ENCODE measurements at regions not wholly inside any gene's neighbourhood (a gene's known extent, or its start where the extent isn't known, plus 50 kb on each side); places are given as distances from the start of the nearest gene placed in this dataset.
A peak's percentile ranks its signal among the peaks of the same experiment; 100 is the strongest.

DNA sequence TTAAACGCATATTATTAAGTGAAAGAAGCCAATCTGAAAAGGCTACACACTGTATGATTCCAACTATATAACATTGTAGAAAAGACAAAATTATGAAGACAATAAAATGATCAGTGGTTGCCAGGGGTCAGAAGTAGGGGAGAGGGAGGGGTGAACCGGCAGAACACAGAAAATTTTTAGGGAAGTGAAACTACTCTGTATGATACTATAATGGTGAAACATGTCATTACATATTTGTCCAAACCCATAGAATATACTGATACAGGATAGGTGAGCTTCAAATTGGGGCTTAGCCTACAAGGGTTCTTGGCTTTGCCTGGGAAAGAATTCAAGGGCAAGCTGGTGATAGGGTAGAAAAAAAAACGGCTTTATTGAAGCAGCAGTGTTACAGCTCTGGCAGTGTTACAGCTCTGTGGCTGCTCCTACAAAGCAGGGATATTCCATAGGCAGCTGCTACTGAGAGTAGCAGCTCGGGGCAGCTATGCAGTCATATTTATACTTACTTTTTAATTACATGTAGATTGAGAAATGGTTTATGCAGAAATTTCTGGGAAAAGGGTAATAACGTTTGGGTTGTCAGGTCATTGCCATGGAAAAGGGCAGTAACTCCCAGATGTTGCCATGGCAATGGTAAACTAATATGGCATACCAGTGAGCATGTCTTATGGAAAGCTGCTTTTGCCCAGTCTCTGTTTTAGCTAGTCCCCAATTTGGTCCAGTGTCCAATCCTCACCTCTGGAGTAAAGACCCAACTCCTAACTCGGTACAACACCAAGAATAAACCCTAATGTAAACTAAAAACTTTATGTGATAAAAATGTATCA is 125.1 kb upstream of the SLC25A36 start:
- no peak for DNase-seq

DNA sequence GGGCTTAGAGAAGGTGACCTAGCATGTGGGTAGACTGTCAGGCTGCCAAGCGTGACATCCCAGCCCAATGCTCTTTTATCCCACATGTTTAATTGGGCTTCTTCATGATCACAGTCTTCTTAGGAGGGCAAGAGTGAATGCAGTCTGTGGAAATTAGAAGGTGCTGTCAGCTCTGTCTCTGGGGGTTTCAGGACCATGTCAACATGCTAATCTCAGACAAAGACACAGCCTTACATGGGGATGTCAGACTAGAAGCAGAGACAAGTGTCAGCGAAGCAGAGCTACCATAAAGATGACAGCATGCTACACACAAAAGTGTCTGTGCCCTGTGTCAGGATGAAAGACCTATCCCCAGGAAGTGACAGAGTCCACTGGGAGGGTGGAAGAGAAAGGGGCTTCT is 120.1 kb upstream of the SLC25A36 start:
- no peak for DNase-seq

DNA sequence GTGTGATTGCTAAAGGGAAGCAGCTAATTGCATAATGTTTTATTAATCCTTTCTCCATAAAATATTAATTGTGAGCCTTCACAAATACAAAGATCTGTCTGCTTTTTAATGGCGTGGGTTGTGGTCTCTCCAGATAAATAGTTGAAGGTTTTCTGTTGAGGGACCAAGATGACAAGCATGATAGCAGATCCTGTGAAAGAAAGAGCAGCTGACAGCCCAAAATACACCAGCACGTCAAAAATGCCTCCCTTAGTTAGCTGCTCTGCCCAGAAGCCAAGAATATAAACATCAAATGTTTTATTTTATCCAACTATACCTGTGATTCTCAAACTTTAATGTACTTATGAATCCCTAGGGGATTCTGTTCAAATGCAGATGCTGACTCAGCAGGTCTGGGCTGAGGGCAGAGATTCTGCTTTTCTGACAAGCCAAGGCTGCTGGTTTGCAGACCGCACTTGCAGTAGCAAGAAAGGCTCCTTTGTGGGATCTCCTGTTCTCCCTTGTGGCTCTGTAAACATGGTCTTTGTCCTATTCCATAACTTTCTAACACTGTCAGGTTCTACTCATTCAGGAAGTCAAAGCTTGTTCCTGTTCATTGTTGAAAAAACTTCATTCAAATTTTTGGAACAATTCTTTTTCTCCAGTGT is 119.1 kb upstream of the SLC25A36 start:
- DNase-seq: no peak

DNA sequence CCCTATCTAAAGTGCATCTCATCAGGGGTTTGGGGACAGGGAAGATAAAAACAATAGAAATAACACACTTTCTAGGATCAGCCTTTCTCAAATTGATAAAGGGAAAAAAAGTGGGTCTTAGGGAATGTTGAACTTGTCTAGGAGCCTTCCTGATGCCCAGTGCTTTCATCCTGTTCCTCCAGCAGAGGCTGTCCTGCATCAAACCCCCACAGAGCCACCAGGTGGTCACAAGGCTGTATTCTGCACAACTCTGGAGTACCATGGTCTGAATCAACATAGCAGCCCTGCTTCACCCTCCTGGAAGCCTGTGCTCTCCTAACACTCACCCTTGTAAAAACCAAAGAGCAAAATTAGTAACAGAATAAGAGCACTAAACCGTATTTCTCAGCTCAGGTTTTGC is 118.5 kb upstream of the SLC25A36 start:
- DNase-seq: no peak

DNA sequence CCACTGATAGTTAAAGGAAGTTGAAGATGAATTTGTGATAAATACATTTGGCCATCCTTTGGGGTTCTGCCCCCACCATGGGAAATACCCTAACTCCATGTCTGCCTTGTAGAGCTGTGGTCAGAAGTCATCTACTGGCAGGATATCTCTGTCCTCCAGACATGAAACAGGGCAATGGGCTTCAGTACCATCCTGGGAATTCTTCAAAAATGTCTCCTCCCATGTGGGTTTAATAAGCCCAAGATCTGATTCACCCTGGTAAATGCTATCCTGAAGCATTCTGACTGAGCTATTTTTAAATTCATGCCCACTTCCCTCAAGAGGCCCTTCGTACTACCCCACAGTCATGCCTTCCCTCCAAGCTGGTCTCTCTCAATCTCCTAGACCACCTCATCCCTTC is 113.7 kb upstream of the SLC25A36 start:
- no peak for DNase-seq

DNA sequence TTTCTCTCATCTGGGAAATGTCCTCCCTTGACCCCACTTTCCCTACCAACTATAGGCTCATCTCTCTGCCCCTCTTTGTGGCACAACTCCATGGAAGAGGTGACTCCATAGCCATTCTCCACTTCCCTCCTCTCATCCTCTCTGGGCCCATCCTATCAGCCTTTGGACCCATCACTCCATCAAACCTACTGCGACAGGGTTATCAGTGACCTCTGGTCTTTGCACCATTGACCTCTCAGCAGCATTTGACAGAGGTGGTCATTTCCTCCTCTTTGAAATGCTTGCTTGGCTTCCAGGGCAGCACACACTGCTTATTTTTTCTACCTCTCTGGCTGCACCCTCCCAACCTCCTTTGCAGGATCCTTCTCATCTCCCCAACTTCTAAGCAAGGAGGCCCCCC is 113.1 kb upstream of the SLC25A36 start:
- no peak for DNase-seq

DNA sequence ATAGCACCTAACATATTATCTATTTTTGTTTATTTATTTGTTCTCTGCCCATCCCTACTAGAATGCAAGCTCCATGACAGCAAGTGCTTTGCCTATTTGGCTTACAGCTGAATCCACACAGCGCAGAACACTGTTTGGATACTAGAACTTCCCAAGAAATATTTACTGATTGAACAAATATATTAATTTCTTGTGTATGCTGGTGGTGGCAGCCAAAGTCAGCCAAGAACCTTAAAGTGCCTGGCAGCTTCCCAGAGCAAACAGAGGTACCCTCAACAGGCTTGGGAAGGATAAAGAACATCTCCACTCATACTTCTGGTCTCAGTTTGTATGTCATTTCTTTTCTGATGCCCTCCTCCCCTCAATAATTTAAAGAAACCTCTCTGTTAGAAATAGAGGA is 111.8 kb upstream of the SLC25A36 start:
- DNase-seq: no peak

DNA sequence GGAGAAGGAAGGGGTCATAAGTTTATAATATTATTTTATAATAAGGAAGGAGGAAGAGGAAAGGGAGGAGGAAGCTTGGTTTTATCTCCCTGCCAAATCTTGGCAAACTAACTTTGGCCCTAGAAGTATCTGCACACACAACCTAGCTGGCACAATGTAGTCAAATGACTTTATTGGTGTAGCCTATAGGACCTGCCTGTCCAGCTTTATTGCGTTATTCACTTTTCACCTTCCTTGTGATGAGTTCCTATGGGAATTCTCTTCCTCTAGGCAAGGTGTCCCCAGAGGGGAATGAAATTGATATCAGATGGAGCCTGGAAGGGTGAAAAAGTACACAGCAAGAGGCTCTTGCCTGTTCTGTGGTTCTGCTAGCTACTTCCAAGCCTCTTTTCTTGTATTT is 111.2 kb upstream of the SLC25A36 start:
- no peak for DNase-seq

DNA sequence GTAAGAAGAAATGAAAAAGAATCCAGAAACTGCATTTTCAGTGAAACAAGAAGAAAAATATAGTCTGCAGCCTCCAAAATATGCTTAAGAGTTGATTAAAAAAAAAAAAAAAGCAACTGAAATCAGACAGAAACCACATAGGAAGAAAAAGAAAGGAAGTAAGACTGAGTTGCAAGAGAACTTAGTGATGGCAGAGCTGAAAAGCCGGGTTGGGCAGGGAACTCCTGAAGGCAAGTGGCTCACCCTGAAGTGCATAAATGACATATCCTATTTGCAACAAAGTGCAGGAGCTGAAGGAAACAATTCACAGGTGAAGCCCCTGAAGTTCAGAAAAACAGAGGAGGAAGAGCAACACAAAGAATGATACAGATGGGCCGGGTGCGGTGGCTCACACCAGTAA is 108.8 kb upstream of the SLC25A36 start:
- DNase-seq: no peak

DNA sequence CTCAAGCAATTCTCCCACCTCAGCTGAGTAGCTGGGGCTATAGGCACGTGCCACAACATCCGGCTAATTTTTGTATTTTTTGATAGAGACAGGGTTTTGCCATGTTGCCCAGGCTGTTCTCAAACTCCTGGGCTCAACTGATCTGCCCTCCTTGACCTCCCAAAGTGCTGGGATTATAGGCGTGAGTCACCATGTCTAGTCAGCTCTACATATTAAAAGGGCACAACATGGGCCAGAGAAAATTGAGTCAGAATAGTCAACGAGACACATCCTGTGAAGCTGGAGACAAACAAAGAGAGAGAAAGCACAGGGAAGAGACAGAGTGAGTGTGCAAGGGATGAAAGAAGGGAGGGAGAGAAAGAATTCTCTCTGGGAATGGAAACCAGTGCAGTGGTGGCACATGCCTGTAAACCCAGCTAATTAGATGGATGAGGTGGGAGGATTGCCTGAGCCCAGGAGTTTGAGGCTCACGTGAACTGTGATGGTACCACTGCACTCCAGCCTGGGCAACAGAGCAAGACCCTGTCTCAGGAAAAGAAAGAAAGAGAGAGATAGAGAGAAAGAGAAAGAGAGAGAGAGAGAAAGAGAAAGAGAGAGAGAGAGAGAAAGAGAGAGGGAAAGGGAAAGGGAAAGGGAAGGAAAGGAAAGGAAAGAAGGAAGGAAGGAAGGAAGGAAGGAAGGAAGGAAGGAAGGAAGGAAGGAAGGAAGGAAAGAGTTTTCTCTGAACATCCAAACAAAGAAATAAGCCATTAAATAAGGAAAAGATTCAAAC is 107.2 kb upstream of the SLC25A36 start:
- no peak for DNase-seq

DNA sequence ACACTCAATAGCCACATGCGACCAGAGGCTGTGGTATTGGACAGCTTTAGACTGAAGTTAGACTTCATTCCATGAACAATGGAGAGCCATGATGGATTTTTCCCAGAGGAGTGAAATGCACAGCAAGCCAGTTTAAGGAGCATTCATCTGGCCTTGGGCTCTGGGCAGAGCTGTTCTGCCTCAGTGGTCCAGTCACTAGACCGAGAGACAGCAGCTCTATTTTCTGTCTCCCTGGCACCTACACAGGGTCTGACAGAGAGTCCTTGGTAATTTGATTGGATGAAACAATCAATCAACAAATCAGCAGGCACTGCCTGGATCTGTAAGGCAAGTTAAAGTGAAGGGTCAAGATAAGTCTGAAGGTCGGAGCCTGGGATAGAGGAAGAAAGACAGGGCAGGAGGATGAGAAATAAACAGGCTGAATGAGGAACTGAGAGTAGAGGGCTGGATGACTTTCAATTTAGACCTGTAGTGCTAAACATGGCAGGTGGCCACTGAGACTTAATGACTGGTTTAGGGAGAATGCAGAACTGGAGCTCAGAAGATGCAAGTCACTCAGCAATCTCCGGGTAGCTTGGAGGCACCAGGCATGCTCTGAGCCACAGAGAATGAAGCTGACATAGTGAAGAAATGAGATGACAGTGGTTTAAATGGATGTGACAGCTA is 98.5 kb upstream of the SLC25A36 start:
- no peak for DNase-seq

DNA sequence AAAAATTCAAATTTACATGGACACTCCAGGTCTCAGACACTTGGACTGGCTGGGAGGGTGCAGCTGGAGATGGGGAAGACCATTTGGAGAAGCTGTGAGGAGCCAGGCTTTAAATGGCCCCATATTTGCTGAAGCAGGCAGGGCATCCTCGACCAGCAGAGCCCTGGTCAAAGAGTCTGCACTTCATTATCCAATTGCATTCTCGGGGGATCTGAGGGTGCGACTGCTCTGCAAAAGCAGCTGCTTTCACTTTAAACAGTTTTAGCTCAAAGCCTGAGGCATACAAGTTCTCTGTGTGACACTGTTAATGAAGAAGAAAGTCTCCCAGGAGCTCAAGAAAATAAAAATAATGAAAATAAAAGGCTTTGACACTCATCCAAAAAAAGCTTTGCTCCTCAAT is 98.0 kb upstream of the SLC25A36 start:
- no peak for DNase-seq

DNA sequence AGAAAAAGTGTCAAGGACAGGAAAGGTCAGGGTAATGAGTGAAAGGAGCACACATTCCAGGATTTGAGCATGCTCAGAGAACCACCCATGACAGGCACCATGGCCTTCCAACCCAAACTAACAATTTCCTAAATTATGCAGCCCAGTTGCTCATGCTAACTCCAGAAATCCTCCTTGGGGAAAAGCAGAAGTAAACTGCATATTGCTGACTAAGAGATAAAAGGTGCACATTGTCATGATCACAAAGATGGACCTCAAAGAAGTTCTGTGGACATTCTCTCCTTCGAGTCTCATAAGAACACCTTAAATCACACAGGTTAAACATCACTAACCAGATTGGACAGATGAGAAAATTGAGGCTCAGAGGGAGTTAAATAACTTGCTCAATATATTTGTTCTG is 97.6 kb upstream of the SLC25A36 start:
- DNase-seq: no peak

DNA sequence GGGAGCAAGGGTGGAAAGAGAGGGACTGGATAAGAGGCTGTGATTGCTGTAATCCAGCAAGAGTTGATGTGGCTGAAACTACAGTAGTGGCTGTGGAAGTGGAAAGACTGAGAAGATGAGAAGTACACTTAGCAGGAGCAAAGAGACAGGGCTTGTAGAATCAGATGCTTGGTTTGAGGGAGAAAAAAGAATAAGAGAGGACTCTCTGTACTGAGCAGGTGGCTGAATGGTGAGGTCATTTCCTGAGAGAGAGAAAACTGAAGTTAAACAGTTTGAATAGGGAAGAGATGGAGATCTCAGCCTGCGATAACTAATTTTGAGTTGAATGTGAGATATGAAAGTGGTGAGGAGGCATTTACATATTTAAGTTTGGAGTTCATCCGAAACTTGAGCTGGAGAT is 95.8 kb upstream of the SLC25A36 start:
- DNase-seq: no peak

DNA sequence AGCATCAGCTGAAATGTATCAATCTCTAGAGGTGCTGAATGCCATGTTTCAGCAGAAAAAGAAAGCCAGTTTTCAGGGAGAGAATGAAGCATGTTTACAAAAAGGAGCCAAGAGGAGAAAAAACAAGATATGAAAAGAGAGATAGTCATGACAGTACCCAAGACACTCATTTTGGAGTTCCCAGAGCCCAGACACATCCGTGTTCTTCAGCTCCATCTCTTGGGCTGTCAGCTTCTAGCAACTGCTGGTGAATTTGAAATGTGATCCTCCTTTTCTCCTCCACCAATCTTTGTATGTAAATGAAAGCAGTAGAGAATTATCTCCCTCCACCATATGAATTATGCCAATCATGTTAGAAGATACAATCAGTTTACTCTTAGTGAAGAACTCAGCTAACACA is 93.0 kb upstream of the SLC25A36 start:
- DNase-seq: no peak

DNA sequence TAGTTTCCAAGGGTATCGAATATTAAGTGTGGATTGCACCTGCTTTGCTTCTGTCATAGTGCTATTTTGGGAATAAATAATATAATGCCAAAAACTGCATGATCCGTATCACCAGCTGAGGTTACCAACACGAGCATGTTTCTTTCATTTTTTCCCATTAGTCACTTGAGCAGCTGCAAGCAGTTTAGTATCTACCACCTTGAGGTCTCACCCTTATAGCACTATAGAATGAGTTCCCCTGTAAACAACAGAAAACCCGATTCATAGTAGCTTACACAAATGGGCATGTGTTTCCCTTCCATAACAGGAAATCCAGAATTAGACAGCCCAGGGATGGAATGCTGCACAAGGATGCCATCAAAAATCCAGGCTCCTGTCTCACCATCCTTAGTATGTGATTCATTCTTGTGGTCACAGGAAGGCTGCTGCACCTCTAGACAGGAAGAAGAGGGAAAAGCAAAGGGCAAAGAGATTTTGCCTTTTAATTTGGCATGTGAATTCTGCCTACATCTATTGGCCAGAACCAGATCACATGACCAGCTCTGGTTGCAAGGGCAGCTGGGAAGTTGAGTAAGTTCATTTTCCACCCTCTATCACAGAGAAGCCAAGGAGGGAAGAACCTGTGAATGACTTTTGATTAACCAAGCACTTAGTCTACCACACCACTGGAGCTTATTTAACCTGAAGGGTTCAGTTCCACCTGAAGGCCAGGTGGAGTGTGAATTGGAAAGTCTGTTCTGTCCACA is 91.3 kb upstream of the SLC25A36 start:
- DNase-seq: no peak

DNA sequence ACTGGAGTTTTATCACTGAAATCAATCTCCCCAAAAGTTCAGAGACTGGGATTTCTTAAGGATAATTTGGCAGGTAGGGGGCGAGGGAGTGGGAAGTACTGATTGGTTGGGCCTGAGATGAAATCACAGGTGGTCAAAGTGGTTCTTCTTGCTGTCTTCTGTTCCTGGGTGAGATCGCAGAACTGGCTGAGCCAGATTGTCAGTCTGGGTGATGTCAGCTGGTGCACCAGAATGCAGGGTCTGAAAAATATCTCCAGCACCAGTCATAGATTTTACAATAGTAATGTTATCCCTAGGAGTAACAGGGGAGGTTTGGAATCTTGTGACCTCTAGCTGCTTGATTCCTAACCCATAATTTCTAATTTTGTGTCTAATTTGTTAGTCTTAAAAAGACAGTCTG is 86.7 kb upstream of the SLC25A36 start:
- DNase-seq: no peak

DNA sequence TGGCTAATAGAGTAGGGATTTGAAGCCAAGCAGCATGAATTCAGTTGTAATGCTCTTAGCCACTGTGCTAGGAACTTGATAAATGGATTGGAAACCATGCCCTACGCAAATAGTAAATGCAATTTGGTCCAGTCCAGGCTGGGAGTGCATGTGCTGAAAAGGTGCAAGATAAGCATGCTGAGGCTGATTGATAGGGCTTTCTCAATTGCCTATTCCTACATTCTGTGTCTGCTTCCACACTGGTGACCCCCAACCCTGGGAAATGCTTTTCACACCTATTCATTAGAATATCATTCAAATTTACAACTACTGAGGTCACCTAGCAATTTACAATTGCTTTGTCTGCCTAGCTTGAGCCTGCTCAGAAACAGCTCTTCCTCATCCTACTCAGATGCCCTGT is 84.7 kb upstream of the SLC25A36 start:
- DNase-seq: no peak

DNA sequence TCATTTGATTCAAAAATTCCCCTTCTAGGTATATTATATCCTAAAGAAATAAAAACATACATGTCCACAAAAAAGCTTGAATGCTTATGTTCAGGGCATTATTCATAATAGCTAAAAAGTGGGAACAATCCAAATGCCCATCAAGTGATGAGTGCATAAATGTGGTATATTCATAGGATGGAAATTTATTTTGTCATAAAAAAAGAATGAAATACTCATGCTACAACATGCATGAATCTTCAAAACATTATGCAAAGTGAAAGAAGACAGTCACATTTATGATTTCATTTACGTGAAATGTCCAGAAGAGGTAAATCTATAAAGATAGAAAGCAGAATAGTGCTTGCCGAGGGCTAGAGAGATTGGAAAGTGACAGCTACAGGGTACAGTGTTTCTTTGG is 83.6 kb upstream of the SLC25A36 start:
- no peak for DNase-seq

DNA sequence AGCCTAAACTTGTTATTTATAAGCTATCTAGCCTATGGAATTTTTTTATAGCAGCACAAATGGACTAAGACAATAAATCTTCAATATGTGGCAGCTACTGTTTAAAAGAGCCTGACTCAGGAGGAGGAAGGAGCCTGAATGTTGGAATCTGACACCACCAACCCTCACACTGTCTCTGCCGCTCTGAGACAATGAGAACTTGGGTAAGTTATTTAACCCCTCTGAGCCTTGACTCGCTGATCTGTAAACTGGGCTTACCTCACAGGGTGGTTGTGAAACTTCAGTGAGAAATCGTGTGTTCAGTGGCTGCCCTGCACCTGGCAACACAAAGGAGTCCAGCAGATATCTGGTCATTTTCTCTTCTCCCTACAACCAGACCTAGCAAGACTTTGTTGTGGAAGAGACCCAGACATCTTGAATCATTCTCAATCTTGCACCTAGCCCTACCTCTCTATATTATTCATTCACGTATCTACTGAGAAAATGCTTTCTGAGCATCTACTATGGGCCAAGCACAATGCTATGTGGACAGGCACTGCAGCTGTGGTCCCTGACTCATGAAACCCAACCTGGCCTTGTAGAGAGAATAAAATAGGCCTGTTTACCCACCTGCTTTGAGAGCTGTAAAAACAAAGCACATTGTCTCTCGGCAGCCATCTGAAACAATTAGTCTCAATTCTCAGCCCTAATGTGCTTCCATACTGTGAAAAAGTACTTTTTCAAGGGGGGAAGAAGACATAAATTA is 81.9 kb upstream of the SLC25A36 start:
- DNase-seq: no peak

DNA sequence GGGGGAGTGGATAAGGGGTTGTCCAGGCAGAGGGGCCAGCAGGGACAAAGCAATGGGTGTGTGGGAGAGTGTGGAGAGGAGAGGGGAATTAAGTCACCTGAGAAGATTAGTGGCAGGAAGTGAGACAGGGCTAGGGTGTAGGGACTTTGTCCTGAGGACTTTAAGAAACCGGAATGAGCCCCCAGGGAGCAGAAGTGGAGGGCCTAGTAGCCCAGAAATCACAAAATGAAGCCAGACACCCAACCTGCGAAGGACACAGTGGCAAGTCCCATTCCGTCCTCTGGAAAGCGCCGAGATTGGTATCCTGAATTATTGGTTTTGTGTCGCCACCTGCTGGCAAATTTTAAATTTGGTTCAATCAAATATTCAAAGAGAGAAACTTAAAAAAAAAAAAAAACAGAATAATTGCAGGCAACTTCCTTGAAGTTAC is 78.0 kb upstream of the SLC25A36 start:
- DNase-seq: peak; percentile 62

DNA sequence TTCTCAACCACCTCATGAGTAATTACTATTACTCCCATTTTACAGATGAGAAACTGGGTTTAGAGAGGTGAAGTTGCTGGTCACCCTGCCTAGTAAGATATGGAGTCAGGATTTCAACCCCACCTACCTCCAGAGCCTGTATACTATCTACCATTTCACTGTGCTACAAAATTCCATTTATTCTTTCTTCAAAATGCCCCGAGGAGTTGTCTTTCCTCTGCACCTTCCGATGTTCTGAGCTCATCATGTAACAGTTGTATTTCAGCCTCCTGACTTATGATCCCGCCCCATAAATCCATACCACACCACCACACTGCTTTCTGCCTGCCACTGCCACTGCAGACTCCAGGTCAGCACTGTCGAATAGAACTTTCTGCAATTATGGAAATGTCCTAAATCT is 71.3 kb upstream of the SLC25A36 start:
- no peak for DNase-seq
